ENCODE measurements at regions not wholly inside any gene's neighbourhood (a gene's known extent, or its start where the extent isn't known, plus 50 kb on each side); places are given as distances from the start of the nearest gene placed in this dataset.

- H3K9me3 ChIP-seq (ENCODE audit: control insufficient read depth, low read length, poor library complexity, severe bottlenecking) = no peaks in the 10 kb centered on the region
- Mint-ChIP-seq H3K27me3 (no peaks in the 10 kb centered on the region), H3K4me3 (no peak overlapping the region), H3K36me3 (ENCODE audit: low read depth) (no peaks in the 10 kb centered on the region), H3K27ac (no peak overlapping the region), H3K4me1 (no peaks in the 10 kb centered on the region)
- DNase-seq = no peak
- no peak for ATAC-seq
Measured at GRCh38 chr18:51821610-51822009, 518.4 kb upstream of the DCC start.

- no peak for ATAC-seq
- no peaks in the 10 kb centered on the region for H3K9me3 ChIP-seq (ENCODE audit: control insufficient read depth, low read length, poor library complexity, severe bottlenecking)
- no peak for DNase-seq
- no peak overlapping the region for H3K4me3 Mint-ChIP-seq
- no peaks in the 10 kb centered on the region for H3K4me1 Mint-ChIP-seq
- H3K27me3 Mint-ChIP-seq = no peaks in the 10 kb centered on the region
- no peaks in the 10 kb centered on the region for H3K36me3 Mint-ChIP-seq (ENCODE audit: low read depth)
- no peak overlapping the region for H3K27ac Mint-ChIP-seq
Measured at GRCh38 chr18:51824746-51825145, 515.3 kb upstream of the DCC start.

- H3K27ac Mint-ChIP-seq = no peak overlapping the region
- no peak overlapping the region for H3K4me3 Mint-ChIP-seq
- ATAC-seq (no peak), DNase-seq (no peak)
- H3K4me1 Mint-ChIP-seq = no peaks in the 10 kb centered on the region
- H3K9me3 ChIP-seq (ENCODE audit: control insufficient read depth, low read length, poor library complexity, severe bottlenecking) = no peaks in the 10 kb centered on the region
- H3K36me3 Mint-ChIP-seq (ENCODE audit: low read depth) = no peaks in the 10 kb centered on the region
- no peaks in the 10 kb centered on the region for H3K27me3 Mint-ChIP-seq
Measured at GRCh38 chr18:51833850-51834249, 506.1 kb upstream of the DCC start.

GRCh38 chr18:51848702-51849101 is 491.3 kb upstream of the DCC start:
- DNase-seq = no peak
- H3K27me3 Mint-ChIP-seq = no peaks in the 10 kb centered on the region
- no peak overlapping the region for H3K4me3 Mint-ChIP-seq
- H3K9me3 ChIP-seq (ENCODE audit: control insufficient read depth, low read length, poor library complexity, severe bottlenecking) = no peaks in the 10 kb centered on the region
- no peak overlapping the region for H3K27ac Mint-ChIP-seq
- H3K36me3 Mint-ChIP-seq (ENCODE audit: low read depth) = no peaks in the 10 kb centered on the region
- H3K4me1 Mint-ChIP-seq = no peaks in the 10 kb centered on the region
- ATAC-seq = no peak

- Mint-ChIP-seq H3K27ac (no peak overlapping the region), H3K4me3 (no peak overlapping the region), H3K4me1 (no peaks in the 10 kb centered on the region), H3K27me3 (no peaks in the 10 kb centered on the region), H3K36me3 (ENCODE audit: low read depth) (no peaks in the 10 kb centered on the region)
- no peak for ATAC-seq
- H3K9me3 ChIP-seq (ENCODE audit: control insufficient read depth, low read length, poor library complexity, severe bottlenecking) = no peaks in the 10 kb centered on the region
- DNase-seq = no peak
Measured at GRCh38 chr18:51852681-51853080, 487.3 kb upstream of the DCC start.

GRCh38 chr18:51857989-51858388 is 482.0 kb upstream of the DCC start:
- Mint-ChIP-seq H3K4me3 (no peak overlapping the region), H3K27me3 (no peaks in the 10 kb centered on the region), H3K4me1 (no peaks in the 10 kb centered on the region), H3K36me3 (ENCODE audit: low read depth) (no peaks in the 10 kb centered on the region), H3K27ac (no peak overlapping the region)
- DNase-seq = no peak
- no peak for ATAC-seq
- H3K9me3 ChIP-seq (ENCODE audit: control insufficient read depth, low read length, poor library complexity, severe bottlenecking) = no peaks in the 10 kb centered on the region

GRCh38 chr18:51861046-51861445 is 479.0 kb upstream of the DCC start:
- H3K9me3 ChIP-seq (ENCODE audit: control insufficient read depth, low read length, poor library complexity, severe bottlenecking) = no peaks in the 10 kb centered on the region
- ATAC-seq = no peak
- Mint-ChIP-seq H3K27me3 (no peaks in the 10 kb centered on the region), H3K4me1 (no peaks in the 10 kb centered on the region), H3K36me3 (ENCODE audit: low read depth) (no peaks in the 10 kb centered on the region), H3K4me3 (no peak overlapping the region), H3K27ac (no peak overlapping the region)
- DNase-seq = no peak

GRCh38 chr18:51862051-51862715 is 477.8 kb upstream of the DCC start:
- Mint-ChIP-seq H3K4me3 (no peak overlapping the region), H3K4me1 (no peaks in the 10 kb centered on the region), H3K27ac (no peak overlapping the region), H3K36me3 (ENCODE audit: low read depth) (no peaks in the 10 kb centered on the region), H3K27me3 (no peaks in the 10 kb centered on the region)
- DNase-seq (no peak), ATAC-seq (no peak)
- H3K9me3 ChIP-seq (ENCODE audit: control insufficient read depth, low read length, poor library complexity, severe bottlenecking) = peaks cover 2% of the 10 kb centered on the region

GRCh38 chr18:51864219-51864965 is 475.6 kb upstream of the DCC start:
- Mint-ChIP-seq H3K27me3 (no peaks in the 10 kb centered on the region), H3K36me3 (ENCODE audit: low read depth) (no peaks in the 10 kb centered on the region), H3K4me3 (no peak overlapping the region), H3K27ac (no peak overlapping the region), H3K4me1 (no peaks in the 10 kb centered on the region)
- H3K9me3 ChIP-seq (ENCODE audit: control insufficient read depth, low read length, poor library complexity, severe bottlenecking) = peaks cover 2% of the 10 kb centered on the region
- DNase-seq = no peak
- ATAC-seq = no peak

- DNase-seq (no peak), ATAC-seq (no peak)
- no peak overlapping the region for H3K27ac Mint-ChIP-seq
- no peak overlapping the region for H3K4me3 Mint-ChIP-seq
- peaks cover 2% of the 10 kb centered on the region for H3K9me3 ChIP-seq (ENCODE audit: control insufficient read depth, low read length, poor library complexity, severe bottlenecking)
- no peaks in the 10 kb centered on the region for H3K36me3 Mint-ChIP-seq (ENCODE audit: low read depth)
- no peaks in the 10 kb centered on the region for H3K27me3 Mint-ChIP-seq
- no peaks in the 10 kb centered on the region for H3K4me1 Mint-ChIP-seq
Measured at GRCh38 chr18:51865538-51865937, 474.5 kb upstream of the DCC start.

GRCh38 chr18:51867767-51868166 is 472.2 kb upstream of the DCC start:
- Mint-ChIP-seq H3K27ac (no peak overlapping the region), H3K4me1 (no peaks in the 10 kb centered on the region), H3K36me3 (ENCODE audit: low read depth) (no peaks in the 10 kb centered on the region), H3K27me3 (no peaks in the 10 kb centered on the region), H3K4me3 (no peak overlapping the region)
- DNase-seq (no peak), ATAC-seq (no peak)
- H3K9me3 ChIP-seq (ENCODE audit: control insufficient read depth, low read length, poor library complexity, severe bottlenecking) = peaks cover 2% of the 10 kb centered on the region

GRCh38 chr18:51878724-51879123 is 461.3 kb upstream of the DCC start:
- no peak for ATAC-seq
- H3K36me3 Mint-ChIP-seq (ENCODE audit: low read depth) = no peaks in the 10 kb centered on the region
- H3K27ac Mint-ChIP-seq = no peak overlapping the region
- no peaks in the 10 kb centered on the region for H3K9me3 ChIP-seq (ENCODE audit: control insufficient read depth, low read length, poor library complexity, severe bottlenecking)
- no peaks in the 10 kb centered on the region for H3K27me3 Mint-ChIP-seq
- no peak for DNase-seq
- no peak overlapping the region for H3K4me3 Mint-ChIP-seq
- no peaks in the 10 kb centered on the region for H3K4me1 Mint-ChIP-seq

- no peaks in the 10 kb centered on the region for H3K4me1 Mint-ChIP-seq
- no peaks in the 10 kb centered on the region for H3K9me3 ChIP-seq (ENCODE audit: control insufficient read depth, low read length, poor library complexity, severe bottlenecking)
- H3K27ac Mint-ChIP-seq = no peak overlapping the region
- no peaks in the 10 kb centered on the region for H3K36me3 Mint-ChIP-seq (ENCODE audit: low read depth)
- no peaks in the 10 kb centered on the region for H3K27me3 Mint-ChIP-seq
- no peak for DNase-seq
- H3K4me3 Mint-ChIP-seq = no peak overlapping the region
- ATAC-seq = no peak
Measured at GRCh38 chr18:51879329-51879728, 460.7 kb upstream of the DCC start.

GRCh38 chr18:51881394-51881793 is 458.6 kb upstream of the DCC start:
- no peak overlapping the region for H3K27ac Mint-ChIP-seq
- H3K9me3 ChIP-seq (ENCODE audit: control insufficient read depth, low read length, poor library complexity, severe bottlenecking) = no peaks in the 10 kb centered on the region
- DNase-seq (no peak), ATAC-seq (no peak)
- H3K36me3 Mint-ChIP-seq (ENCODE audit: low read depth) = no peaks in the 10 kb centered on the region
- no peak overlapping the region for H3K4me3 Mint-ChIP-seq
- no peaks in the 10 kb centered on the region for H3K27me3 Mint-ChIP-seq
- no peaks in the 10 kb centered on the region for H3K4me1 Mint-ChIP-seq

Data from T-helper 17 cell (primary cell).